Effector memory CD8-positive, alpha-beta T cell (primary cell): ENCODE measurements at regions not wholly inside any gene's neighbourhood (a gene's known extent, or its start where the extent isn't known, plus 50 kb on each side); places are given as distances from the start of the nearest gene placed in this dataset.
"Not testable (repeated sequence)": the region's sequence is repeated elsewhere in the genome, so short reads cannot be mapped to it uniquely, and the experiment has no call there.

Experiments
- ATAC-seq: fragments of 150-1000 bp; cut with Tn5 transposase; replicated peaks from 2 replicates; pipeline ENCODE4 v1.10.0; 2021; ENCODE audit warnings: mild to moderate bottlenecking, moderate library complexity
- DNase-seq, 3 experiments: peaks; one replicate each; pipeline ENCODE4 v3.0.0; 2021
- H3K27ac Mint-ChIP-seq, 2 donors: one replicate each; pipeline ENCODE4 v1.8.0; 2022; ENCODE audit warnings: mild to moderate bottlenecking in 2 of 2, mixed read lengths in 2 of 2, moderate library complexity in 2 of 2
- H3K27me3 Mint-ChIP-seq, 2 donors: one replicate each; pipeline ENCODE4 v1.8.0; 2022; ENCODE audit warnings: mixed read lengths in 2 of 2
- H3K36me3 Mint-ChIP-seq: one replicate; pipeline ENCODE4 v1.8.0; 2022; ENCODE audit warnings: mild to moderate bottlenecking, moderate library complexity, mixed read lengths; ENCODE audit not compliant: insufficient read depth
- H3K4me1 Mint-ChIP-seq, 2 donors: one replicate each; pipeline ENCODE4 v1.8.0; 2022; ENCODE audit warnings: low read depth in 2 of 2, mixed read lengths in 2 of 2
- H3K4me3 Mint-ChIP-seq, 2 donors: one replicate each; pipeline ENCODE4 v1.8.0; 2022; ENCODE audit warnings: mild to moderate bottlenecking in 2 of 2, mixed read lengths in 2 of 2, moderate library complexity in 2 of 2
- H3K9me3 Mint-ChIP-seq, 2 donors: one replicate each; pipeline ENCODE4 v1.8.0; 2022; ENCODE audit warnings: mixed read lengths in 2 of 2

DNA sequence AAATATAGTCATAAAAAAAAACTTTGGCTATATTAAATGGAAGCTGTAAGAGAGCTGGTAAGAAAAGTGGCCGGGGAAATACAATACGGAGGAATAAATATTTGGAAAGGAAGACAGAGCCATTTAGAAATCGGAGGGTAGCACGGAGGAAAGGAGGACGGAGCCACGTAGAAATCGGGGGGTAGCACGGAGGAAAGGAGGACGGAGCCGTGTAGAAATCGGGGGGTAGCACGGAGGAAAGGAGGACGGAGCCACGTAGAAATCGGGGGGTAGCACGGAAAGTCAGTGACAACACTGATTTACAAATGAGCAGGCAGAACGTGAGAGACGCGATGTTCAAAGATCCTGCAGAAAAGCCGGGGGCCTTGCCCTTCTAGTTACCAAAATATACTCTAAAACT lies 189.0 kb downstream of the BANP start:
- H3K27me3 Mint-ChIP-seq, result peaks cover 8 to 24% of the 10 kb centered on the region in 2 donors
- not testable (repeated sequence) for H3K4me1 Mint-ChIP-seq, H3K9me3 Mint-ChIP-seq, H3K4me3 Mint-ChIP-seq, H3K36me3 Mint-ChIP-seq, ATAC-seq, H3K27ac Mint-ChIP-seq, DNase-seq

DNA sequence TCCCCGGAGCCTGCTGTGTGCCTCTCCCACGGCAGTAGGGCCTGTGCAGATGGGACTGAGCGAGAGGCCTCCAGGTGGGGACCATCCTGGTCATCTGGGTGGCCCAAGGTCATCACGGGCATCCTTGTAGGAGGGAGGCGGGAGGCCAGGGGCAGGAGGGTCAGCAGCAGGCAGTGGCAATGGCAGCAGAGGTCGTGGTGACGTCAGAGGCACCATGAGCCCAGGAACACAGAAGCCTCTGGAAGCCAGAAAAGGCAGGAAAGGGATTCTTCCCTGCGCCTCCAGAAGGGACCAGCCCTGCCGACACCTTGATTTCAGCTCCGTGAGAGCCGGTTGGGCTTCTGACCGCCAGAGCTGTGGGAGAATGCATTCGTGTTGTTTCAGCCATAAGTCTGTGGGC lies 190.3 kb downstream of the BANP start:
- no peak overlapping the region for H3K4me3 Mint-ChIP-seq
- no peaks in the 10 kb centered on the region for H3K36me3 Mint-ChIP-seq
- DNase-seq (no peak), ATAC-seq (no peak)
- H3K9me3 Mint-ChIP-seq, result peaks cover 0 to 4% of the 10 kb centered on the region in 2 donors
- H3K27ac Mint-ChIP-seq, result no peak overlapping the region
- H3K4me1 Mint-ChIP-seq, result no peaks in the 10 kb centered on the region
- H3K27me3 Mint-ChIP-seq, result peaks cover 8 to 24% of the 10 kb centered on the region in 2 donors

DNA sequence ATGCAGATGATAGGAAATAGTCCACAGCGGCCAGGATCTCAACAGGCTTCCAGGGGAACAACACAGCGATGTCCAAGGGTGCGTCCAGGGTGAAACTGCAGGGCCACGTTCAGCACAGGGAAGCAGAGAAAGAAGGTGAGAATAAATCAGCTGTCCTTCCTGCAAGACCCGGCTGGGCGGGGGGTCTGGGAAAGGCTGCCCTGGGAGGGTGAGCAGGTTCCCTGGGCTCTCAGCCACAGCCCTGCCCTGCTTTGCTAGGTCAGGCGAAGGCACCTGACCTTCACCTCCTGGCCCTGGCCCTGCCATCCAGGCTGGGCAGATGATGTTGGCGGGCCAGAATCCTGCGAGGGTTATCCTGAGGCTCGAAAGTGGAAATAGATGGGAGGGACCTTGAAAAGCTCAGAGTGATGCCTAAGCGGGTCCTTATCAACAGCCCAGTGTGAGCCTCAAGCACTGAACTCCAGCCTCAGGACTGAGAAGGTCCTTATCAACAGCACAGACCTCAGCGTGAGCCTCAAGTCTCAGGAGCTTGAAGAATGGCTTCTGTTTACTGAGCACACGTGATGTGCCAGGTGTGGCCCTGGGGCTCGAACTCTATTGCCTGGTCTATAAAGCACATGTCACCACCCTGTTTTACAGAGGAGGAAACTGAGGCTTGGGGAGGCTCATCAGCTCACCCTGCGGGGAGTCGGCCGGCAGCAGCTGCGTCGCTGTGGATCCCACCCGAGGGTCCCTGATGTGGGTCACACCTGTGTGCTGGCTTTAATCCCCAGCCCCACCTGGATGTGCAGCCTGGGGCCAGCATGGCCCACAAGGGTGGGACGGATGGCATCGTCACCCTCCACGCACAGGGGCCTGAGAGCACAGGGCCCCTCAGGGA lies 191.1 kb downstream of the BANP start:
- ATAC-seq, H3K36me3 Mint-ChIP-seq, H3K9me3 Mint-ChIP-seq, DNase-seq, H3K4me3 Mint-ChIP-seq, H3K27ac Mint-ChIP-seq, H3K4me1 Mint-ChIP-seq: not testable (repeated sequence)
- H3K27me3 Mint-ChIP-seq, result peaks cover 8 to 24% of the 10 kb centered on the region in 2 donors

DNA sequence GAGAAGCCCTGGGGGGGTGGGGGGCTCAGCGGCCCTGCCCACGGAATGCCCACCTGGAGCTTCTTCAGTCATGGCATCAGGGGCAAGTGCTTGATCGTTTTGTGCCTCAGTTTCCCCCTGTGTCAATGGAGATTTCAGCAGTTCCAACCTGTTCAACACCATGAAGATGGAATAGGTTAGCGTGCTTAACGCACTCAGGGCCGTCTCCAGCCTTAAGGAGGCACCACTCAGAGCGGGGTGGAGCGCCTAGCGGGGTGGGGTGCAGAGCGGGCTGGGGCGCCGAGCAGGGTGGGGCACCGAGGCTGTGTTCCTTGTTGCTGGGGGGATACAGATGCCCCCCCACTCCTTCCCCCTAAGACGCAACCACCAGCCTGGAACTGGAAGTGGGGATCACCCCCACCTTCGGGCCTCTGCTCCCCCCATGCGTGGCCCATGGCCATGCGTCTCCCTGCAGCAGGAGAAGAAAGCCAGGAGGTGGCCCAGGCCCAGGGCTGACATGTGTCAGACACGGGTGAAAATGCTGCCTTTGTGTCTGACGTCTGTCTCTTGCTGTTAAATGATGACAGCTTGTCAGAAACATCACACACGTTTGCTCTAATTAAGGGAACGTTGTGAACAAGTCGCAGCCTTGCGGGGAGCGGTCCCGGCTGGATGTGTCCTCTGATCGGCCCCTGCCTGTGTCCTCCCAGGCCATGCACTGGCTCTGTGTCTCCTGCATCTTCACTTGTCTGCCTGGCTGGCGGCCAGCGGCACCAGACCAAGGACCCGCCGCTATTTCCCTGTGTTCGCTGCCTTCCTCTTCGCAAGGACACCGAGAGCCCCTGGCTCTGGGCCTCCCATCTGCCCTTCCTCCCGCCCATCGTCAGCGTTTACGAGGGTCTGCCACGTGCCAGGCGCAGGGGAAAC lies 192.1 kb downstream of the BANP start:
- not testable (repeated sequence) for H3K9me3 Mint-ChIP-seq, H3K27ac Mint-ChIP-seq, DNase-seq, H3K36me3 Mint-ChIP-seq, H3K4me1 Mint-ChIP-seq, ATAC-seq, H3K4me3 Mint-ChIP-seq
- H3K27me3 Mint-ChIP-seq, result peaks cover 12 to 22% of the 10 kb centered on the region in 2 donors

DNA sequence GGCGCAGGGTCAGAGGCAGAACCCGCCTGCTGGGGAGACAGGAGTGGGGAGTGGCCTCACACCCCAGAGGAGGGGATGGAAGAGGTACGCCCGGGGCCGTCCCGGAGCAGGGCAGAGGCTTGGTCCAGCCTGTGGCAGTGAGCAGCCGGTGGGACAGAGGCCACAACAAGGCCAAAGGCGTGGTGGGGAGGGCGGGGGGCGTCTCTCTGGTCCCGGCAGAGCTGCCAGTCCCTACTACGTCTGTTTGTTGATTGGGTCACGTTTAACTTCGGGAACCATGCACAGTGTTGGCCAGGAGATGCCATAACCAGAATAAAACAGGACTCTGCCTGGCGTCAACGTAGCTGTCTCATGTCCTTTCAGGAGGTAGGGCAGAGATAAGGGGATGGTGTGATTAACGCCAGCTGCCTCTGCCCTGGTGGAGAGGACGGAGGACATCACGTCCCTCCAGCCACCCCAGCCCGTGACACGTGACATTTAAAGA lies 192.8 kb downstream of the BANP start:
- DNase-seq (no peak), ATAC-seq (no peak)
- Mint-ChIP-seq H3K36me3 (no peaks in the 10 kb centered on the region), H3K27me3 (peaks cover 12 to 15% of the 10 kb centered on the region in 2 donors), H3K4me1 (no peaks in the 10 kb centered on the region), H3K9me3 (peaks cover 0 to under 1% of the 10 kb centered on the region in 2 donors), H3K4me3 (no peak overlapping the region), H3K27ac (no peak overlapping the region)

DNA sequence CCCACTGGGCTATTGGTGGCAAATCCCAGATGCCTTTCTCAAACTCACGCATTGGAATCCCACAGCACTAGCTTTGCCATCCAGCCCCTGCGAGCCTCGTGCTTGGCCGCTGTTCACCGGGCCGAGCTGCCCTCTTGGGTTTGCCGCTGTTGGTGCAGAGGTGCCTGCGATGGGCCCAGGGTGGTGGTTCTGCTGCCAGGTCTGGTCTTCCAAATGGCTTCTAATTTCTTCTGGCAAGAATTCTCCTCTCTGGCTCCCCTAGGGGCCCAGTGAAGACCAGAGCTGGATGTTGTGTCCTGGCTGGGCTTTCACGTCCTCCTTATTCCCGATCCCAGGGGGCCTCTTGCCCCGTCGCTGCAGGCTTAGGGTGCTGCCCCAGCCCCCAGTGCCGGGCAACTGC lies 194.1 kb downstream of the BANP start:
- H3K27ac Mint-ChIP-seq, H3K36me3 Mint-ChIP-seq, DNase-seq, ATAC-seq, H3K4me1 Mint-ChIP-seq, H3K9me3 Mint-ChIP-seq, H3K4me3 Mint-ChIP-seq: not testable (repeated sequence)
- H3K27me3 Mint-ChIP-seq, result peaks cover 4 to 12% of the 10 kb centered on the region in 2 donors

DNA sequence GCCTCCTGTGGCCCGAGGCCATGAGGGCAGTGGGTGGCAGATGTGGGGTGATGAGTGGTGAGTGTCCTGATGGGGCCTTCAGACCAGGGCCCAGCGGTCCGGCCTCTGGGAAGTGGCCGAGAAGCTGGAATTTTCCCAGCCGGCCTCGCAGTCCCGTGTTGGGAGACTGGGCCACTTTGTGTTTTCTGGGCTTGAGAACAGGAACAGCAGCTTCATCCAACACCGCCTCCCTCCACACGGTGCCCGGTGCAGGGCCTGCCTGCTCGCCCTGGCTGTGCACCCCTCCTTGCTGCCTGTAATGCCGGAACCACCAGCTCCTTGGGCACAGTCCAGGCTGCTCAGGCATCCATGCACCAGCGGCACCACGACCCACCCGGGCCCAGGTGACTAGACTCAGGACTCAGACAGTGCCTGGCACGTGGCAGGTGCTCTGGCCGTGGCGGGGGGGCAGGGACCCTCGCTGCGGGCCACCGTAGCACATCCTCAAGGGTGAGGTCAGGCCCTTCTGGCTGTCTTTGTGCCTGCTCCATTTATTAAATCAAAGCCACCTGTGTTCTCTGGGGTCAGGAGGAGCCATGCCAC lies 194.7 kb downstream of the BANP start:
- H3K36me3 Mint-ChIP-seq, H3K27ac Mint-ChIP-seq, H3K4me1 Mint-ChIP-seq, H3K4me3 Mint-ChIP-seq, H3K27me3 Mint-ChIP-seq, ATAC-seq, DNase-seq, H3K9me3 Mint-ChIP-seq: not testable (repeated sequence)

DNA sequence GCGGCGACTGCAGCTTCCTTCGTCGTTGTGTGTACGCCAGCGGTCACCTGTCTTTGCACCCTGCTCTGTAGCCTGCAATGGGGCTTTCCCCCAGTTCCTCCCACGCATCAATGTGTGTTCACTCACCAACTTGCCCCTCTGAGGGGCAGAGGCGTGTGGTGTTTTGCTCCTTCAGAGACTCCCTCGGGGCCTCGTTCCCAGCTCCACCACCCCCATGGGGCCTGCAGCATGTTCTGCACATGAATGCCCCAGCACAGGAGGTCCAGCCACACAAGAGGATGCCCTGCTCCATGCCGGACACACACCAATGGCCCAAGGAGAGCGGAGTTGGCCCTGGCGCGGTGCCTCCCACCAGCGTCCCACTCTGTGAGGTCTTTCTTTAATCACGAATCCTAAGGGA lies 196.8 kb downstream of the BANP start:
- not testable (repeated sequence) for DNase-seq, H3K9me3 Mint-ChIP-seq, H3K27ac Mint-ChIP-seq, H3K27me3 Mint-ChIP-seq, H3K36me3 Mint-ChIP-seq, ATAC-seq, H3K4me3 Mint-ChIP-seq, H3K4me1 Mint-ChIP-seq

DNA sequence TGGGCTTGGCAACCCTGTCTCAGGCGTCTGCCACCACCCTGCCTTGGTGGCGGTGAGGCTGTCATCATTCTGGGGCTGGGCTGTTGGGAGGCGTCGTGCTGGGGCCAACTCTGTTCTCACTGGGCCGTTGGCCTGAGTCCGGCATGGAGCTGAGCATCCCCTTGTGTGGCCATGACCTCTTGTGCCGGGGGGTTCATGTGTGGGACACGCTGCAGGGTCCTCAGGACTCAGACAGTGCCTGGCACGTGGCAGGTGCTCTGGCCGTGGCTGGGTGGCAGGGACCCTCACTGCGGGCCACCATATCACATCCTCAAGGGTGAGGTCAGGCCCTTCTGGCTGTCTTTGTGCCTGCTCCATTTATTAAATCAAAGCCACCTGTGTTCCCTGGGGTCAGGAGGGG lies 197.4 kb downstream of the BANP start:
- H3K4me3 Mint-ChIP-seq, H3K4me1 Mint-ChIP-seq, ATAC-seq, H3K27me3 Mint-ChIP-seq, H3K9me3 Mint-ChIP-seq, DNase-seq, H3K27ac Mint-ChIP-seq, H3K36me3 Mint-ChIP-seq: not testable (repeated sequence)

DNA sequence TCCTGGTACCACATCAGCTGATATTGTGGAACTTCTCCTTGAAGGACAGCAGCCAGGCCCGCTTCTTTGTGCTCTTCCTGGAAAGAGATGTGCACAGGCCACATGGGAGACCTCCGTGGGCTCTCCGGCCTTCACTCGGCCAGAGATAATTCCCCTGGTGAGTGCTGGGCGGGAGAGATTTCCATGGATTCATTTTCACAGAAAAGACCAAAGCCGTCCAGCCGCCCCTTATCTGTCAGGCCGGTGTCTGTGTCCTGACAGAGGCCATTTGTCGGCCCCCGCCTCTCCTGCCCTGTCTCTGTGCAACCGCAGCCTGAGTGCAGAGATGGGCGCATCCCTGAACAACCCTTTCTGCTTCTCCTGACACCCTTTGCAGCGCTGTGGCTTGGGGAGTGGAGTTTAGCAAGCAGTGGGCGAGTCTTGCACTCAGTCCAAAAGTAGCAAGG lies 197.9 kb downstream of the BANP start:
- H3K4me3 Mint-ChIP-seq, H3K27ac Mint-ChIP-seq, H3K36me3 Mint-ChIP-seq, DNase-seq, H3K9me3 Mint-ChIP-seq, H3K4me1 Mint-ChIP-seq, ATAC-seq, H3K27me3 Mint-ChIP-seq: not testable (repeated sequence)

DNA sequence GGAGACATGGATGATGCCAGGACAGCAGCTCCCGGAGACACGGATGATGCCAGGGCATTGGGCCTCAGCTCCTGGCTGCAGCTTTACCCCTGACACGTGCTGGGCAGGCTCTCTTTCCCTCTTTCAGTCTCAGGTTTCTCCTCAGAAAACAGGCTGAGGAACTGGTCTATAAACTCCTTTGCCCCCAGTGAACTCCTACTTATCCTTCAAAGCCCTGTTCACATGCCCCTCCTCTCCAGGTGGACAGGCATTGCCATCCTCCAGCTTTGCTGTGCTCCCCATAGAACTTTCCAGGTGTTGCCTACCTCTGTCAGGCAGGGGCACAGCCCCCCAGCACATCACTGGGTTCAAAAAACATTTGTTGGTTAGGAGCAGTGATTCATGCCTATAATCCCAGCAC lies 198.4 kb downstream of the BANP start:
- H3K9me3 Mint-ChIP-seq, H3K4me1 Mint-ChIP-seq, H3K27ac Mint-ChIP-seq, H3K36me3 Mint-ChIP-seq, H3K4me3 Mint-ChIP-seq, DNase-seq, ATAC-seq, H3K27me3 Mint-ChIP-seq: not testable (repeated sequence)

DNA sequence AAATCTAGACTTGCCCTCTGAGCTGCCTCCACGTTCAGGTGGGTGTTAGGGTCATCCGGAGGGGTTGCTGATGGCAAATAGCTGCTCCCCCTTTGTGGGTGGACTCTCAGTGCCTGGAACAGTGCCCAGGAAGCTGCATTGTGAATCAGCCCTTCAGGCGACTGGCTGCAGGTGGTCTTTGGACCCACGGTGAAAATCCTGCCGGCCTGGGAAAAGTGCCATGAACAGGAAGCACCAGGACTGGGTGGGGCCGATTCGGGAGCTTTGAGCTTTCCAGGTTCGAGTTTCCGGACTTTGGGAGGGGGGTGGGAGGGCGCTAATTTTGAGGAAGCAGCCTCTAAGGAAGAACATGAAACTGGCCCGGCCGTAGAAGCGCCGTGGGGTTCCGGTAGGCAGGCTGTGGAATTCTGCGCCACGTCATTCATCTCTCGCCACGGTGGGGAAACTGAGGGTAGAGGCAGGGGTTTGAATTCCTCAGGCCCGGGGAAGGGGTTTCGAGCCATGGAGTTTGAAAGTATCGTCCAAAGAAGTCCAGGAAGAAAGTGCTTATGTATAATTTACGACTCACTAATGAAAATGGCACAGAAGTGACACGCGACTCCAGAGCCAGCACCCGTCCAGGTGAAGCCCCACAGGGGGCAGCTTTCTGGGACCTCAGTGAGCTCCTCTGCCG lies 199.4 kb downstream of the BANP start:
- ATAC-seq, DNase-seq, H3K4me1 Mint-ChIP-seq, H3K9me3 Mint-ChIP-seq, H3K36me3 Mint-ChIP-seq, H3K27ac Mint-ChIP-seq, H3K4me3 Mint-ChIP-seq: not testable (repeated sequence)
- H3K27me3 Mint-ChIP-seq, result peaks cover 7 to 12% of the 10 kb centered on the region in 2 donors

DNA sequence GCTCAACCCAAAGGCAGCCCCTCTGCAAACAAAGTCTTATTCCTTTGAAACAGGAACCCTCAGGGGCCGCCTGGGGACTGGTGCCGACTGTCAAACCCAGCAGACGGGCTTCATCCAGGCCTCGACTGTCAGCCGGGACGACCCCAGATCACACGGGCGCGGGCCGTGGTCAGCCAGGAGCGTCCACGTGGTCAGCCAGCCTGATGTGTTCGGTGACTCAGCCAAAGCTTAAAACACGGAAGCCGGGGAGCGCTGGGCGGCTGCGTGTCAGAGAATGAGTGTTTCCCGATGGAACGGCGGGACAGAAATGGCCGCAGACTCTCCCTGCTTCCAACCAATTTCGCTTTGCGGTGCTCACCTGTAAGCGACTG lies 199.9 kb downstream of the BANP start:
- not testable (repeated sequence) for DNase-seq, H3K4me1 Mint-ChIP-seq, ATAC-seq, H3K36me3 Mint-ChIP-seq, H3K27ac Mint-ChIP-seq, H3K4me3 Mint-ChIP-seq, H3K9me3 Mint-ChIP-seq
- H3K27me3 Mint-ChIP-seq, result peaks cover 13 to 17% of the 10 kb centered on the region in 2 donors
